ENCODE measurements at regions not wholly inside any gene's neighbourhood (a gene's known extent, or its start where the extent isn't known, plus 50 kb on each side); places are given as distances from the start of the nearest gene placed in this dataset.

GRCh38 chr12:59375633-59376032, 220.2 kb upstream of the SLC16A7 start:
- no peaks in the 10 kb centered on the region for H3K9me3 Mint-ChIP-seq
- H3K27me3 Mint-ChIP-seq = no peaks in the 10 kb centered on the region
- H3K4me1 Mint-ChIP-seq (ENCODE audit: unreplicated experiment) = no peaks in the 10 kb centered on the region
- TF ChIP-seq CTCF (conservative IDR thresholded peaks at IDR 0.05) = no peak
- H3K27ac Mint-ChIP-seq = no peak overlapping the region
- no peak overlapping the region for H3K4me3 Mint-ChIP-seq
- DNase-seq (ENCODE audit: extremely low spot score, unreplicated experiment) = no peak
- H3K36me3 Mint-ChIP-seq = no peaks in the 10 kb centered on the region

GRCh38 chr12:59374783-59375182, 221.0 kb upstream of the SLC16A7 start:
- H3K27me3 Mint-ChIP-seq = no peaks in the 10 kb centered on the region
- H3K27ac Mint-ChIP-seq = no peak overlapping the region
- H3K4me3 Mint-ChIP-seq = no peak overlapping the region
- no peak for TF ChIP-seq CTCF (conservative IDR thresholded peaks at IDR 0.05)
- no peaks in the 10 kb centered on the region for H3K4me1 Mint-ChIP-seq (ENCODE audit: unreplicated experiment)
- H3K36me3 Mint-ChIP-seq = no peaks in the 10 kb centered on the region
- H3K9me3 Mint-ChIP-seq = no peaks in the 10 kb centered on the region
- no peak for DNase-seq (ENCODE audit: extremely low spot score, unreplicated experiment)

GRCh38 chr12:59372956-59373355, 222.9 kb upstream of the SLC16A7 start:
- Mint-ChIP-seq H3K27me3 (no peaks in the 10 kb centered on the region), H3K27ac (no peak overlapping the region), H3K9me3 (no peaks in the 10 kb centered on the region), H3K4me3 (no peak overlapping the region), H3K36me3 (no peaks in the 10 kb centered on the region), H3K4me1 (ENCODE audit: unreplicated experiment) (no peaks in the 10 kb centered on the region)
- DNase-seq (ENCODE audit: extremely low spot score, unreplicated experiment) = no peak
- peak; percentile 55 for TF ChIP-seq CTCF (conservative IDR thresholded peaks at IDR 0.05)

GRCh38 chr12:59370933-59371332, 224.9 kb upstream of the SLC16A7 start:
- Mint-ChIP-seq H3K27me3 (no peaks in the 10 kb centered on the region), H3K27ac (no peak overlapping the region), H3K9me3 (no peaks in the 10 kb centered on the region), H3K4me3 (no peak overlapping the region), H3K4me1 (ENCODE audit: unreplicated experiment) (no peaks in the 10 kb centered on the region), H3K36me3 (no peaks in the 10 kb centered on the region)
- no peak for DNase-seq (ENCODE audit: extremely low spot score, unreplicated experiment)
- no peak for TF ChIP-seq CTCF (conservative IDR thresholded peaks at IDR 0.05)

- no peak overlapping the region for H3K4me3 Mint-ChIP-seq
- H3K9me3 Mint-ChIP-seq = no peaks in the 10 kb centered on the region
- no peak for DNase-seq (ENCODE audit: extremely low spot score, unreplicated experiment)
- H3K27ac Mint-ChIP-seq = no peak overlapping the region
- no peaks in the 10 kb centered on the region for H3K36me3 Mint-ChIP-seq
- no peak for TF ChIP-seq CTCF (conservative IDR thresholded peaks at IDR 0.05)
- H3K4me1 Mint-ChIP-seq (ENCODE audit: unreplicated experiment) = no peaks in the 10 kb centered on the region
- H3K27me3 Mint-ChIP-seq = no peaks in the 10 kb centered on the region
Observed at GRCh38 chr12:59365133-59365532, 230.7 kb upstream of the SLC16A7 start.

GRCh38 chr12:59357811-59358210, 238.0 kb upstream of the SLC16A7 start:
- H3K27ac Mint-ChIP-seq = peak overlapping the region; percentile 53
- no peaks in the 10 kb centered on the region for H3K9me3 Mint-ChIP-seq

More at GRCh38 chr12:59357811-59358210, 238.0 kb upstream of the SLC16A7 start:
- H3K27me3 Mint-ChIP-seq = no peaks in the 10 kb centered on the region
- no peaks in the 10 kb centered on the region for H3K36me3 Mint-ChIP-seq
- no peak overlapping the region for H3K4me3 Mint-ChIP-seq
- no peak for TF ChIP-seq CTCF (conservative IDR thresholded peaks at IDR 0.05)
- H3K4me1 Mint-ChIP-seq (ENCODE audit: unreplicated experiment) = peaks cover 4% of the 10 kb centered on the region
- DNase-seq (ENCODE audit: extremely low spot score, unreplicated experiment) = no peak
